ENCODE measurements at regions not wholly inside any gene's neighbourhood (a gene's known extent, or its start where the extent isn't known, plus 50 kb on each side); places are given as distances from the start of the nearest gene placed in this dataset.

DNA sequence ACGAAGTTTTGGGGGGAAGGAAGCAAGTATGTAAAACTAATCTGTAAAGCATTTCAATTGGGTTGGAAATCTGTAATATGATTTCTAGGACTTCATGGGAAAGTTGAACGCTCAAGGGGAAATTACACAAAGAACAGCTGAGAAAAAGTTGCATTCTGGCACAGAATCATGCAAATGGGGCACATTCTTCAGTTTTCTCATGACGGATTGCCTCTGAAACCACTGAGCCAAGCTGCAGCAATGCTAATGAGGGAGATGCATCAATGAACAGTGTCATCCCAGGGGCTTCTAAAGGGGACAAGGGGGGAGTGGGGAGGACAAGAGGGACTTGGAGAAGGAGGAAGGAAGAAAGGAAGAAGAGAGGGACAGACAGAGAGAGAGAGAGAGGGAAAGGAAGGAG lies 291.4 kb upstream of the ATP11B start:
- Histone ChIP-seq H4K91ac (ENCODE audit: insufficient read depth, low read depth, low read length) (no peak overlapping the region), H4K8ac (ENCODE audit: low read depth in 2 of 2, low read length in 2 of 2) (no peak overlapping the region), H2AK5ac (ENCODE audit: low read depth, low read length) (no peak overlapping the region), H3K4me3 (ENCODE audit: insufficient read depth, low read depth, low read length) (no peak overlapping the region), H3K9me3 (ENCODE audit: control insufficient read depth, insufficient read depth, low read length) (peaks cover 11% of the 10 kb centered on the region), H3K36me3 (ENCODE audit: control insufficient read depth, insufficient read depth, low read length) (no peaks in the 10 kb centered on the region), H2AFZ (replicated peaks; ENCODE audit: low read length, poor library complexity) (no peak overlapping the region), H2BK15ac (ENCODE audit: low read depth, low read length) (no peak overlapping the region), H3K4me1 (ENCODE audit: control insufficient read depth, insufficient read depth, low read length) (no peaks in the 10 kb centered on the region), H3K4me2 (ENCODE audit: low read depth, low read length) (no peak overlapping the region), H2BK5ac (ENCODE audit: low read depth, low read length, poor library complexity, severe bottlenecking) (no peak overlapping the region), H3K4ac (ENCODE audit: low read depth, low read length) (no peak overlapping the region), H3K23ac (ENCODE audit: low read depth, low read length) (no peak overlapping the region), H2BK120ac (ENCODE audit: low read depth, low read length) (no peak overlapping the region), H3K27me3 (ENCODE audit: control insufficient read depth, insufficient read depth, low read length) (no peaks in the 10 kb centered on the region), H4K20me1 (ENCODE audit: insufficient read depth, low read length) (no peaks in the 10 kb centered on the region), H3K14ac (replicated peaks; ENCODE audit: low read depth, low read length) (no peak overlapping the region), H3K27ac (ENCODE audit: insufficient read depth, low read length) (no peak overlapping the region), H3K9ac (ENCODE audit: low read depth, low read length) (no peak overlapping the region), H4K5ac (ENCODE audit: low read depth, low read length) (no peak overlapping the region), H2BK20ac (ENCODE audit: low read depth, low read length) (no peak overlapping the region), H3K79me1 (ENCODE audit: low read depth in 1 of 2, low read length in 2 of 2) (no peaks in the 10 kb centered on the region), H3K9me1 (ENCODE audit: insufficient read depth, low read length) (no peaks in the 10 kb centered on the region), H3K56ac (ENCODE audit: extremely low read depth, insufficient read depth, low read length) (no peak overlapping the region), H2AK9ac (replicated peaks; ENCODE audit: low read depth, low read length, poor library complexity) (no peak overlapping the region), H3K18ac (ENCODE audit: low read depth, low read length) (no peak overlapping the region)
- DNase-seq = no peak
- in situ Hi-C loops (cut with MboI; ENCODE audit: low sequenced_read_pairs) (no loop called here), dilution Hi-C loops (cut with HindIII; ENCODE audit: low sequenced_read_pairs, unreplicated experiment) (no loop called here), intact Hi-C loops (cut with micrococcal nuclease) (no loop called here)
- ATAC-seq (ENCODE audit: low read depth) = no peak
- ChIA-PET CTCF (no interaction called here), POLR2A (ENCODE audit: unreplicated experiment) (no interaction called here)
- TF ChIP-seq MAFK (IDR thresholded peaks at IDR 0.05; ENCODE audit: low read depth, low read length) (no peak), FOS (IDR thresholded peaks at IDR 0.05; ENCODE audit: low read depth, low read length) (no peak), POLR2A (IDR thresholded peaks at IDR 0.05; ENCODE audit: low read depth, low read length) (no peak), MXI1 (IDR thresholded peaks at IDR 0.05; ENCODE audit: borderline replicate concordance, low read depth, low read length) (no peak), SMC3 (IDR thresholded peaks at IDR 0.05; ENCODE audit: low read depth, low read length) (no peak), RAD21 (IDR thresholded peaks at IDR 0.05; ENCODE audit: low read length) (no peak), CEBPB (IDR thresholded peaks at IDR 0.05; ENCODE audit: low read depth, low read length) (no peak), RCOR1 (IDR thresholded peaks at IDR 0.05; ENCODE audit: insufficient replicate concordance, low read length) (no peak)
- TF ChIP-seq, protein P1, sequence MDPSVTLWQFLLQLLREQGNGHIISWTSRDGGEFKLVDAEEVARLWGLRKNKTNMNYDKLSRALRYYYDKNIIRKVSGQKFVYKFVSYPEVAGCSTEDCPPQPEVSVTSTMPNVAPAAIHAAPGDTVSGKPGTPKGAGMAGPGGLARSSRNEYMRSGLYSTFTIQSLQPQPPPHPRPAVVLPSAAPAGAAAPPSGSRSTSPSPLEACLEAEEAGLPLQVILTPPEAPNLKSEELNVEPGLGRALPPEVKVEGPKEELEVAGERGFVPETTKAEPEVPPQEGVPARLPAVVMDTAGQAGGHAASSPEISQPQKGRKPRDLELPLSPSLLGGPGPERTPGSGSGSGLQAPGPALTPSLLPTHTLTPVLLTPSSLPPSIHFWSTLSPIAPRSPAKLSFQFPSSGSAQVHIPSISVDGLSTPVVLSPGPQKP (IDR thresholded peaks at IDR 0.05; ENCODE audit: borderline replicate concordance, low read depth, low read length) = no peak
- 0% methylated on average over 1 of the region's 3 CpGs; no CpG with 5 or more reads in 1 of the 2 experiments for WGBS, 2 experiments (ENCODE audit: extremely low coverage in 2 of 2, insufficient read length in 1 of 2)
- no TSS peak for BruUV-seq (replicated peaks)
